HG02759 (cell line): ENCODE measurements at regions not wholly inside any gene's neighbourhood (a gene's known extent, or its start where the extent isn't known, plus 50 kb on each side); places are given as distances from the start of the nearest gene placed in this dataset.
A peak's percentile ranks its signal among the peaks of the same experiment; 100 is the strongest.
"Not testable (repeated sequence)": the region's sequence is repeated elsewhere in the genome, so short reads cannot be mapped to it uniquely, and the experiment has no call there.

Experiments
- ATAC-seq: cut with Tn5 transposase; IDR thresholded peaks from one replicate; pipeline ENCODE4 v1.9.1; 2021; ENCODE audit warnings: mild to moderate bottlenecking, moderate library complexity; ENCODE audit not compliant: unreplicated experiment

- no peak for ATAC-seq
These were observed 122.8 kb upstream of the RMDN2 start for GRCh38 chr2:37802211-37802752.

GRCh38 chr2:37802899-37803379 is 122.1 kb upstream of the RMDN2 start:
- no peak for ATAC-seq

DNA sequence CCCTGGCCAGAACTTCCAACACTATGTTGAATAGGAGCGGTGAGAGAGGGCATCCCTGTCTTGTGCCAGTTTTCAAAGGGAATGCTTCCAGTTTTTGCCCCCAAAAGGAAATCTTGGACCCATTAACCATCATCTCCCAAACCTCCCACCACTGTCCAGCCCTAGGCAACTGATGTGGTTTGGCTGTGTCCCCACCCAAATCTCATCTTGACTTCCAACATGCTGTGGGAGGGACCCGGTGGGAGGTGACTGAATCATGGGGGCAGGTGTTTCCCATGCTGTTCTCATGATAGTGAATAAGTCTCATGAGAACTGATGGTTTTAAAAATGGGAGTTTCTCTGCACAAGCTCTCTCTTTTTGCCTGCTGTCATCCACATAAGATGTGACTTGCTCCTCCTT is 119.1 kb upstream of the RMDN2 start:
- ATAC-seq = not testable (repeated sequence)

- no peak for ATAC-seq
These were observed 115.6 kb upstream of the RMDN2 start for GRCh38 chr2:37809525-37809924.

GRCh38 chr2:37809931-37810570 is 115.0 kb upstream of the RMDN2 start:
- no peak for ATAC-seq

DNA sequence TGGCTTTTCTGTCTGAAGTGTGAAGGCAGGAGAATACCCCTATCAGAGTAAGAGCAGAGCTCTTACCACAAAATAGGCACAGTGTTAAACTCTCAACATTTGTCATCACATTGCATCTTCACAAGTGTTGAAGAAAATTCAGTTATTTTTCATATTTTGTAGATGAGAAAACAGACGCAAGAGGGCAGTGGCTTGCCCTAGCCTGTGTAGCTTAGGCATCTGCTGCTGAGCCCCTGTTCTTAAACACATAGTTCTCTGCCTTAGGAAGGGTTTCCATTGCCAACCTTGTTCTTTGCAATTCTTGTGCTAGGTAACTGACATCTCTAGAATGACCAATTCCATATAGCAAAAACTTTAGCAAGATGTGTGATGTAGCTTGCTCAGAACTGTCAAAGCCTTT is 112.7 kb upstream of the RMDN2 start:
- no peak for ATAC-seq

- ATAC-seq = no peak
These were observed 112.0 kb upstream of the RMDN2 start for GRCh38 chr2:37812941-37813730.

GRCh38 chr2:37816036-37816435 is 109.1 kb upstream of the RMDN2 start:
- ATAC-seq = no peak

DNA sequence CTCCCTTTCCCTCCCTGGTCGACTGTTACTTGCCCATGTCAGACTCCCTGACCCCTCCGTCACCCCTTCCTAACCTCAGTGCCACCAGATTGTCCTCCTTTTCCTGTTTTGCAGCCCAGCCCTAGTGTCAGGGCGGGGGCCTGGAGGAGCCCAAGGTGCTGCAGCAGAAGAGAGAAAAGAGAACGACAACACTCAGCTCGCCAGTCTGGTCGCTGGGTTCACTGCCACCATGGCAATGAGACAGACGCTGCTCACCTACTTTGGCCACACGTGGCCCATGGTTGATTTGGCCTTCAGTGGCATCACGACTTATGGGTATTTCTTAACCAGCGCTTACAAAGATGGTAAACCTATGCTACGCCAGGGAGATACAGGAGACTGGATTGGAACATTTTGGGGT is 108.4 kb upstream of the RMDN2 start:
- no peak for ATAC-seq

DNA sequence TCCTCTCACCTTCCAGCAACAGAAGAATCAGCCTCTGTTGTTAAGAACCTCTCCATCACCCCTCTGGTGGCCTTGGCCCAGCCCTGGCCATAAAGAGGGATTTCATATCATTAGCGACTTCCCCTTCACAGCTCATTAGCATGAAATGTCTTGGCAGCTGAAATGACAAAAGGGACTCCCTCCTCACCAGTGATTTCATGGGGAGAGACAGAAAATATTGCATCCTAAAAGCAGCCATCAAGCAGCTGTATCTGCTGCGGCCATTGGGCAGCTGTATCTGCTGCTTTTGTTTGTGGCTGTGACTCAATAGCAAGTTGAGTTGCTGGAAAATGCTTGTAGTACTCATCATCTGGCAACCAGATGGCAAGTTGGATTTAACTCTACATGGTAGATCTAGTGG is 105.9 kb upstream of the RMDN2 start:
- no peak for ATAC-seq

DNA sequence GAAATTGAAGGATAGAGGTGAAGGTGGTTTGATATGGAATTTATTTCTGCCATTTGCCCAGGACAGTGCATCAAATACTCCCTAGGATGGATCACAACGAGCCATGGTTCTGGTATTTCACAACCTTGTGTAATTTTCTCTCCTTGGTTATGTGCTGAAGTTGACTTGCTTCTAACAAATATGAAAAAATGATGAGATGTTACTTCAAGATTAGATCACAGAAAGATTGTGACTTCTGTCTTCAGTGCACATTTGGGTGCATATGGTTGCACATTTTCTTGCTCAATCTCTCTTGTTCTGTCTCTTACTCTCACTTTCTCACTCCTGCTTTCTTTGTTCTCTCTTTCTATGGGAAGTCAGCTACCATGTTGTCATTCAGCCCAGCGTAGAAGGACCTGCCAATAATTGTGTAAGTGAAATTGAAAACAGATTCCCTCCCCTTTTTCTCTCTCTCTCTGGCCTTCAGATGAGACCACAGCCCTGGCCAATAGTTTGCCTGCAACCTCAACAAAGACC is 104.6 kb upstream of the RMDN2 start:
- no peak for ATAC-seq

DNA sequence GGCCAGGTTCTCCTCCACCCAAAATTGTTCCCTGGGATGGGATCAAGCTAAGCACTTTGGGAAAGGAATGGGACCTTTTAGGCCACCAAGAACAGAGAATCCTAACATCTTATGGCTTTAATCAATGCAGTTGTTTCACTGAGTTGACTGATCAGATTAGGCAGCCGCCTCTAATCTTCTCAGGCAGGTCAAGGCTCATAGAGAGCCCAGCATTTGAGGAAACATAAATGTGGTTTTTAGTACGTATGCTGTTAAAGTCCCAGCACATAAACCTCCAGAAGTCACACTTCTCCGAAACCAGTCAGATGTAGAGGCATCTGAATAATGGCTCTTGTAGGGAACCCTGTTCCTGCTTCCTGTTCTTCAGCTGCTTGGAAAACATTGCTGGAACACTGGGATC is 99.5 kb upstream of the RMDN2 start:
- no peak for ATAC-seq

DNA sequence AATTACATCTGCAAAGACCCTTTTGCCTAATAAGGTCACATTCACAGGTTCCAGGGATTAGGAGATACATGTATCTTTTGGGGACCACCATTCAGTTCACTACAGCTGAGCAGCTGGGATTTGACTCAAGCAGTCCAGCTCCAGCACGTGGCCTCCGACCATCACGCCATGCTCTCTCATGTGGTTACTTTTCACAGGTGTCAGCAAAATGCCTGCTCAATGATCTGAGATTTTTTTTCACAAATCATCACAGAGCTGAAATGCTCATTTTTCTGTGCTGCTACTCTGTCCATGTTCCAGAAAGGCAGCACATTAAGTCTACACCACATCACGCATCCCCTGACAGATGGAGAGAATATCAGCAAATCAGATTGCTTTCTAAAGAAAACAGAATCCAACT is 98.5 kb upstream of the RMDN2 start:
- ATAC-seq = no peak

DNA sequence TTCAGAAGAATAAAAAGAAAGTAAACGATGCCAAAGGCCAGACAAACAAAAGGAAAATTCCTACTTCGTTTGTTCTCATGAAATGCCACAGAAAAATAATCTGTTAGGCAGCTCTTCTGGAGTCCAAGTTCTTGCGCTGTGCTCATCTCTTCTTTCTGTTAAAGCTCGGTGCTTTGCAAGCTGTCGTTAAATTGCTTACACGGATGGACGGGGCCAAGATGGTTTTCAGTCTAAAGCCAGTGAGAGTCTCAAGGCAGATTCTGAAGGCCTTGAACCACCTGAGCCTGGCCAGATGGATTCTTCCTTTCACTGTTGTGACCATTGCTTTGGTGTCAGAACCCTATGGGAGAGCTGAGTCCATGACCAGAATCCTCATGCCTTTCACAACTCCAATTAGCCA is 97.6 kb upstream of the RMDN2 start:
- ATAC-seq = no peak

GRCh38 chr2:37827911-37828511 is 97.1 kb upstream of the RMDN2 start:
- ATAC-seq = no peak

DNA sequence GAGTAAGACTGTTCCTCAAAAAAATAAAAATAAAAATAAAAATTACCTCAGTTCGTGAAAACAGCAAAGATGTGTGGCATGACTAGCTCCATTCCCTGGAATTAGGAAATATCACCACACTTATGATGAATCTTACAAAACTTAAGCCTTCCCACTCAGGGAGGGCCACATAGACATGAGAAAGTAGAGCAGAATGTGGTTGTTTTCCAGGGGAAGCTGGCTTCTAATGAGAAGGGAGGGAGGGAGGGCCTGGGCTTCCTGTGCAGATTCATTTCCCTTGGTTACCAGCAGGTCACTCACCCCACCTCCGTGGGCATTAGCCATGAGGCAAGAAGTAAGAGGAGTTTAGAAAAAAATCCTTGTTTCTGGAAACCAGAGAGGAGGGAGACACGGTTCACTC is 95.9 kb upstream of the RMDN2 start:
- peak; percentile 36 for ATAC-seq

- ATAC-seq = peak; percentile 64
These were observed 95.3 kb upstream of the RMDN2 start for GRCh38 chr2:37829616-37830395.

DNA sequence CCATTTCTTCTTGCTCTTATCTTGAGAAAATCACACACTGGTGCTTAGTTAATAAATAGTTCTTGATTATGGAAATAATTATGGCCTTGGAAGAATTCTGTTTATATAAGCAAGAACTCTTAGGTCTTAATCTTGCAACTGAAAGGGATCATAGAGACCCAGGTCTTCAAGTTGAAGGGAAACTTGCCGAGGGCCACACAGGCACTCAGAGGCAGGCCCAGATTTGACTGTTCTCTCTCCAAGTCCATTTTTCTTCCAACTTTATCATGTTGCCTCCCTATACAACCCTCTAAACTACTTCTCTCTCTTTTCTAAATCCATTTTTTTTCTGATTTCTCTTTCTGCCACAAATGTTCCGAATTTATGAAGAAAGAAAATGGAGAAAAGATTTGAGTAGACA is 94.5 kb upstream of the RMDN2 start:
- no peak for ATAC-seq

DNA sequence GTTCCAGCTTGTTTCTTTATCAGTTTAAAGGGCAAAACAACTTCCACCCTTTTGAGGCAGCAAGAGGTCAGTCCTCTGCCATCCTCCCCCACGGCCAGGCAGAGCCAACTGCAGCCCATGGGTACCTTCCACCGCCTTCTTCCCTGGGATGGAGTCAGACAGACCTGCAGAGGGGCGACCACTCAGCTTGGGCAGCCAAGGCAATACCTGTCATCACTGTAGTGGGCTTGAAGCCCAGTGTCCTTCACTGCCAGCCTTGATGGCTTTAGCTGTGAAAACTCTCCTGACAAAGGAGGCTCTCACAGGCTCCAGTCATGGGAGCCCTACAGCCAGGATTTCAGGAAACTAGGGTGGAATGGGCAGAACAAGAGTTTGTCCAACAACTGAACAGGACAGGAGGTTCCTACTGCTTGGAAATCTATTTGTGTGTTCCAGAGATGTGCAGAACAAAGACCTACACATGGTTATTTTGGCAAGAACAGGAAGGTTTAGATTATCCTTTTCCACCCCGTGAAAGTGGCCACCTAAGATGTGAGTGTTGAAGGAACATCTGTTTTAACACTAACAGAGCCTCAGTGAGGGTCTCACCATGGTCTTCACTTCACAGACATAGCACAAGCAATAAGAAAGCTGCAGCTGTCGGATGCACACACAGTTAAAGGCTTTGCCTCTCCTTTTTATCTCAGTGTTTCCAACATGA is 93.9 kb upstream of the RMDN2 start:
- ATAC-seq = no peak

- ATAC-seq = peak; percentile 60
These were observed 92.4 kb upstream of the RMDN2 start for GRCh38 chr2:37832590-37833197.
